ENCODE measurements at regions not wholly inside any gene's neighbourhood (a gene's known extent, or its start where the extent isn't known, plus 50 kb on each side); places are given as distances from the start of the nearest gene placed in this dataset.

DNA sequence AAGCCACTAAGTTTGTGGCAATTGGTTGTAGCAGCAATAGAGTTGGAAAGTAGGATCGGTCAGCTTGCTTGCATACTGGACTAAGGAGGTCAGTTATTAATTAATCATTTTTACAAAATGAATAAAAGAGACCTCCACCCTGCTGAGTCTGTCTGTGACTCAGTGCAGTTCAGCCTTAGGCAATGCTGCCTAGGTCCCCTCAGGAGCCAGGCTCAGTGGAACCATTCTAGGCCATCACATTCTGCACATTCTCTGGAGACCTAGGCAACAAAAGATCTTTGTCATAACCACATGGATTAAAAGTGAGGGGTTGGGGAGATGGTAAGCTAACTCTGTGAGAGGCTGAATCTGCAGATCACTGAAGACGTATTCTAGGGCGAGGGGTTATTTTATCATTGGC lies 178.7 kb upstream of the CADM1 start:
- no peak for TF ChIP-seq POLR2A (IDR thresholded peaks at IDR 0.05; ENCODE audit: low read length)
- no peak for TF ChIP-seq GATA1 (IDR thresholded peaks at IDR 0.05; ENCODE audit: low read depth, low read length)

All from erythroblast (primary cell).